H1 (cell line): ENCODE measurements at regions not wholly inside any gene's neighbourhood (a gene's known extent, or its start where the extent isn't known, plus 50 kb on each side); places are given as distances from the start of the nearest gene placed in this dataset.

Experiments used
- CTCF ChIA-PET: fragments of 300-600 bp; sonication (Branson Sonifier 250); formaldehyde crosslinking; loops from one replicate; lab custom pipeline; 2021; ENCODE audit not compliant: partially characterized antibody; lab: Charles Lee
- POLR2A ChIA-PET: fragments of 300-600 bp; sonication (Branson Sonifier 250); formaldehyde crosslinking; loops from one replicate; lab custom pipeline; 2021; ENCODE audit warnings: inconsistent platforms; ENCODE audit not compliant: partially characterized antibody; lab: Charles Lee
- DNase-seq, 2 experiments: peaks; one replicate each; pipeline versions ENCODE4 v3.0.0 to v3.0.0-alpha.2; 2010 to 2022; ENCODE audit warnings: low spot score in 2 of 2, low read depth in 1 of 2, mixed read lengths in 1 of 2
- FAIRE-seq: peaks from 2 replicates; lab custom pipeline; 2011; peaks lifted over from hg19 to GRCh38; lab: Jason Lieb, UNC
- H2AFZ ChIP-seq: 2 replicates; pipeline ENCODE4 v1.8.1; 2012; ENCODE audit warnings: low read length, inconsistent platforms
- H2AK5ac ChIP-seq: 2 replicates; pipeline ENCODE4 v1.6.1; 2013; ENCODE audit warnings: low read depth, low read length
- H2BK120ac ChIP-seq: replicated peaks from 2 replicates; pipeline ENCODE3; 2013; ENCODE audit warnings: low read depth, low read length, inconsistent platforms
- H2BK12ac ChIP-seq: 2 replicates; pipeline ENCODE4 v1.6.1; 2013; ENCODE audit warnings: low read depth, low read length
- H2BK15ac ChIP-seq: 2 replicates; pipeline ENCODE4 v1.6.1; 2013; ENCODE audit warnings: low read length
- H2BK20ac ChIP-seq: 2 replicates; pipeline ENCODE4 v1.6.1; 2013; ENCODE audit warnings: low read length
- H2BK5ac ChIP-seq: 2 replicates; pipeline ENCODE4 v1.6.1; 2013; ENCODE audit warnings: low read depth, low read length
- H3K14ac ChIP-seq: 2 replicates; pipeline ENCODE4 v1.6.1; 2013; ENCODE audit warnings: inconsistent platforms; ENCODE audit not compliant: insufficient read length
- H3K18ac ChIP-seq: 2 replicates; pipeline ENCODE4 v1.6.1; 2013; ENCODE audit warnings: low read length; ENCODE audit errors: extremely low read depth
- H3K23ac ChIP-seq: 2 replicates; pipeline ENCODE4 v1.6.1; 2013; ENCODE audit warnings: inconsistent platforms; ENCODE audit not compliant: insufficient read length
- H3K23me2 ChIP-seq: 2 replicates; pipeline ENCODE4 v1.6.1; 2013; ENCODE audit warnings: low read depth, low read length
- H3K27ac ChIP-seq: 2 replicates; pipeline ENCODE4 v1.6.1; 2011; ENCODE audit warnings: low read depth, low read length, inconsistent platforms
- H3K27me3 ChIP-seq, 4 experiments: replicated peaks in 1 of 4; 1 replicate in 1 of 4; 2 replicates in 3 of 4; pipeline versions ENCODE4 v1.6.1 to v1.8.1; 2011 to 2013; ENCODE audit warnings: low read length in 3 of 4, mild to moderate bottlenecking in 3 of 4, inconsistent platforms in 2 of 4, mixed read lengths in 2 of 4, moderate library complexity in 1 of 4; ENCODE audit not compliant: control insufficient read depth in 3 of 4, insufficient read depth in 3 of 4; ENCODE audit errors: extremely low read depth in 1 of 4
- H3K36me3 ChIP-seq, 4 experiments: 2 replicates each; pipeline versions ENCODE4 v1.6.1 to v1.8.1; 2011 to 2013; ENCODE audit warnings: mild to moderate bottlenecking in 4 of 4, low read length in 3 of 4, moderate library complexity in 2 of 4, control low read depth in 1 of 4, inconsistent platforms in 1 of 4; ENCODE audit not compliant: insufficient read depth in 4 of 4, control insufficient read depth in 2 of 4
- H3K4ac ChIP-seq: replicated peaks from 2 replicates; pipeline ENCODE3; 2013; ENCODE audit warnings: low read length, low read depth, mixed read lengths, inconsistent platforms; ENCODE audit not compliant: insufficient read length
- H3K4me1 ChIP-seq, 4 experiments: replicated peaks in 1 of 4; 1 replicate in 1 of 4; 2 replicates in 3 of 4; pipeline versions ENCODE4 v1.6.1 to v1.8.1; 2011 to 2013; ENCODE audit warnings: low read length in 3 of 4, inconsistent platforms in 2 of 4, mixed read lengths in 1 of 4; ENCODE audit not compliant: insufficient read depth in 4 of 4, control insufficient read depth in 3 of 4
- H3K4me2 ChIP-seq, 2 experiments: 2 replicates each; pipeline versions ENCODE4 v1.6.1 to v1.8.1; 2011 to 2013; ENCODE audit warnings: low read depth in 2 of 2, low read length in 2 of 2, control low read depth in 1 of 2, inconsistent platforms in 1 of 2, mild to moderate bottlenecking in 1 of 2; ENCODE audit not compliant: insufficient read depth in 1 of 2
- H3K4me3 ChIP-seq, 4 experiments: fragments of 200-600, 300-600 bp in 1 of 4; sonication (generic), shearing (Covaris generic), sonication (Bioruptor Twin) in 1 of 4; 2 replicates each; pipeline versions ENCODE4 v1.5.1 to v1.8.1; 2011 to 2016; ENCODE audit warnings: low read length in 4 of 4, low read depth in 3 of 4, control low read depth in 2 of 4, inconsistent platforms in 2 of 4, mild to moderate bottlenecking in 2 of 4, mixed read lengths in 1 of 4, moderate library complexity in 1 of 4; ENCODE audit not compliant: insufficient read depth in 2 of 4; ENCODE audit errors: extremely low read depth in 1 of 4
- H3K56ac ChIP-seq: replicated peaks from 2 replicates; pipeline ENCODE3; 2013; ENCODE audit warnings: low read depth, mild to moderate bottlenecking, mixed read lengths, low read length, inconsistent platforms; ENCODE audit not compliant: insufficient read length
- H3K79me1 ChIP-seq: 2 replicates; pipeline ENCODE4 v1.6.1; 2013; ENCODE audit warnings: low read depth, low read length, control low read depth
- H3K79me2 ChIP-seq, 2 experiments: 2 replicates each; pipeline versions ENCODE4 v1.6.1 to v1.8.1; 2012 to 2013; ENCODE audit warnings: low read length in 2 of 2, mild to moderate bottlenecking in 2 of 2, inconsistent platforms in 1 of 2; ENCODE audit not compliant: insufficient read depth in 2 of 2, control insufficient read depth in 1 of 2
- H3K9ac ChIP-seq, 4 experiments: replicated peaks in 1 of 4; 1 replicate in 1 of 4; 2 replicates in 3 of 4; pipeline versions ENCODE4 v1.6.1 to v1.8.1; 2011 to 2013; ENCODE audit warnings: low read depth in 3 of 4, low read length in 3 of 4, control low read depth in 2 of 4, mild to moderate bottlenecking in 2 of 4, moderate library complexity in 2 of 4, inconsistent platforms in 1 of 4; ENCODE audit errors: extremely low read depth in 1 of 4
- H3K9me3 ChIP-seq, 2 experiments: 2 replicates each; pipeline versions ENCODE4 v1.6.1 to v1.8.1; 2012 to 2013; ENCODE audit warnings: mild to moderate bottlenecking in 2 of 2, moderate library complexity in 2 of 2, control low read depth in 1 of 2, inconsistent platforms in 1 of 2, low read depth in 1 of 2, low read length in 1 of 2, mixed read lengths in 1 of 2; ENCODE audit not compliant: insufficient read depth in 2 of 2
- H4K20me1 ChIP-seq, 2 experiments: replicated peaks in 1 of 2; 2 replicates each; pipeline versions ENCODE3 to v1.8.1; 2011 to 2013; ENCODE audit warnings: inconsistent platforms in 2 of 2, low read length in 2 of 2, mild to moderate bottlenecking in 1 of 2; ENCODE audit not compliant: insufficient read depth in 2 of 2, control insufficient read depth in 1 of 2
- H4K5ac ChIP-seq: 2 replicates; pipeline ENCODE4 v1.6.1; 2013; ENCODE audit warnings: low read length, low read depth, mixed read lengths, inconsistent platforms; ENCODE audit not compliant: insufficient read length
- H4K8ac ChIP-seq: 2 replicates; pipeline ENCODE4 v1.8.0; 2013; ENCODE audit warnings: mild to moderate bottlenecking, moderate library complexity, low read length, inconsistent platforms; ENCODE audit not compliant: insufficient read depth; ENCODE audit errors: extremely low read depth
- H4K91ac ChIP-seq: replicated peaks from 2 replicates; pipeline ENCODE3; 2013; ENCODE audit warnings: low read length, mixed read lengths, inconsistent platforms; ENCODE audit not compliant: insufficient read length
- BRCA1 ChIP-seq: IDR thresholded peaks from 2 replicates; pipeline ENCODE4 v1.6.1; 2012; ENCODE audit warnings: low read depth, low read length, improper control_type of control experiment
- EZH2 ChIP-seq: fragments of 200-600 bp; sonication (generic); IDR thresholded peaks from 2 replicates; pipeline ENCODE4 v1.7.1; 2012; ENCODE audit warnings: low read depth, mild to moderate bottlenecking, moderate library complexity, low read length, inconsistent platforms; ENCODE audit not compliant: severe bottlenecking
- HDAC6 ChIP-seq: IDR thresholded peaks from one replicate; pipeline ENCODE4 v1.7.1; 2012; ENCODE audit warnings: low read depth, mild to moderate bottlenecking, inconsistent platforms, low read length, moderate library complexity
- SUZ12 ChIP-seq: fragments of 200-600 bp; sonication (generic); IDR thresholded peaks from 2 replicates; pipeline ENCODE4 v1.6.1; 2012; ENCODE audit warnings: mild to moderate bottlenecking, inconsistent platforms, low read length, moderate library complexity, mixed read lengths
- WGBS, 2 experiments: shearing (Covaris generic) in 1 of 2; methylation state at CpG; one replicate each; pipeline versions ENCODE4 v1.1.6 to v1.1.7; 2013 to 2015; ENCODE audit warnings: low lambda C conversion rate in 2 of 2, mixed read lengths in 2 of 2, inconsistent platforms in 1 of 2, low coverage in 1 of 2, missing lambda C conversion rate in 1 of 2; ENCODE audit not compliant: insufficient replicate concordance in 2 of 2, insufficient coverage in 1 of 2, insufficient read length in 1 of 2; ENCODE audit errors: extremely low coverage in 1 of 2, missing lambda C conversion rate in 1 of 2; 5-methylcytosine and 5-hydroxymethylcytosine counted together
- TF ChIP-seq, protein P1 (sequence below): IDR thresholded peaks from 2 replicates; pipeline ENCODE4 v1.6.1; 2012; ENCODE audit warnings: inconsistent platforms
- TF ChIP-seq, protein P2 (sequence below): IDR thresholded peaks from 2 replicates; pipeline ENCODE4 v1.6.1; 2012; ENCODE audit warnings: inconsistent platforms

DNA sequence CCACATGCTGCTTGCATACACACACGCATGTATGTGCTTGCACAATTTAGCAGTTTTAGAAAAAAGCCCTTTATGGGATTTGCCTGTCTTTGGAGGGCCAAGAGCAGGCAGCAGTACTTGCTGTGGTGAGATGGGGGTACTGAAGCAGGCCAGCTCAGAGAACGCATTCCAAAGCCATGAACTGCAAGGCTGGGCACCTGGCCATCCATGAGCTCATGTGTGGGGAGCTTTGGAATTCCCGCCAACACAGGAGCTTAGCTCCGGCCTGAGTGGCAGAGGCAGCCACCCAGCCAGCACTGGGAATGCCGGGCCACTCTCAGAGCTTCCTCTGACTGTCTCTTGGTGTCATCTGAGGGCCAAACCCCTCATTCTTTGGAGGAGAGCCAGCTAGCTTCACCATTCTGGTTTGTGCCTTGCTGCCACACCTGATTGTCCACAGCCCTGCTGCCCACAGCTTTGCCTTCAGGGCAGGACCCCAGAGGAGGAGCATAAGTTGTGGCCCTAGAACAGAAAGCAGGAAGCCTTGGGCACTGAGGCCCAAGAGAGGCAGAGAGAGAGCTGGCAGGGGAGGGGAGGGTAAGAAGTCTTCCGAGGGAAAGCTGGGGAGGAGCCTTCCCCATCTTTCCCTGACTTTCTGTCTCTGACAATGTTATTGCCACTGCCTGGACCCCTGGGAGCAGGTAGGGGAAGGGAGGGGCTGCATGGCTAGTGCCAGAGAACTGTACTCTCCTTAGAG is 92.1 kb upstream of the POU3F1 start:
- peak overlapping the region; percentile 78; the same call in 1 of the 2 replicates for H2BK12ac ChIP-seq
- H3K27me3 ChIP-seq = peaks cover 2 to 20% (median 14%) of the 10 kb centered on the region in 4 experiments; a peak in 6 of 7 replicates
- DNase-seq = no peak
- CTCF ChIA-PET = interaction anchor here (0.7 to 3.2 kb wide), 18 partner anchors 9 to 362 kb away, joined by 3 to 30 read pairs (median 4); no protein-coding TSS in a partner anchor
- no peaks in the 10 kb centered on the region for H4K20me1 ChIP-seq
- no peaks in the 10 kb centered on the region for H3K79me2 ChIP-seq
- no peaks in the 10 kb centered on the region for H3K36me3 ChIP-seq
- H3K14ac ChIP-seq = no peak overlapping the region
- H3K27ac ChIP-seq = no peak overlapping the region
- H3K23ac ChIP-seq = no peak overlapping the region
- H4K5ac ChIP-seq = no peak overlapping the region
- TF ChIP-seq SUZ12 (no peak), EZH2 (no peak), HDAC6 (no peak), BRCA1 (no peak)
- TF ChIP-seq, protein P1, sequence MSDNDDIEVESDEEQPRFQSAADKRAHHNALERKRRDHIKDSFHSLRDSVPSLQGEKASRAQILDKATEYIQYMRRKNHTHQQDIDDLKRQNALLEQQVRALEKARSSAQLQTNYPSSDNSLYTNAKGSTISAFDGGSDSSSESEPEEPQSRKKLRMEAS = peak; percentile 44; the same call in 1 of the 2 replicates
- TF ChIP-seq, protein P2, sequence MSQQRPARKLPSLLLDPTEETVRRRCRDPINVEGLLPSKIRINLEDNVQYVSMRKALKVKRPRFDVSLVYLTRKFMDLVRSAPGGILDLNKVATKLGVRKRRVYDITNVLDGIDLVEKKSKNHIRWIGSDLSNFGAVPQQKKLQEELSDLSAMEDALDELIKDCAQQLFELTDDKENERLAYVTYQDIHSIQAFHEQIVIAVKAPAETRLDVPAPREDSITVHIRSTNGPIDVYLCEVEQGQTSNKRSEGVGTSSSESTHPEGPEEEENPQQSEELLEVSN = peak; percentile 77
- TF ChIP-seq, all 59 proteins: peak for 2
- no peak overlapping the region for H2AFZ ChIP-seq
- no peak overlapping the region for H3K9ac ChIP-seq
- 94% methylated on average over 6 of the region's 6 CpGs; no CpG with 5 or more reads in 1 of the 2 experiments for WGBS, 2 experiments
- H2BK120ac ChIP-seq = peak overlapping the region; percentile 59
- FAIRE-seq = no peak
- peak overlapping the region; percentile 87 for H4K91ac ChIP-seq
- peak overlapping the region; percentile 79 for H3K4ac ChIP-seq
- no peaks in the 10 kb centered on the region for H3K79me1 ChIP-seq
- H3K56ac ChIP-seq = no peak overlapping the region
- peak overlapping the region; percentile 3; the same call in 1 of the 2 replicates for H2BK5ac ChIP-seq
- H3K18ac ChIP-seq = peak overlapping the region; percentile 96
- peaks cover 17 to 46% (median 31%) of the 10 kb centered on the region in 4 experiments for H3K4me1 ChIP-seq
- H2AK5ac ChIP-seq = no peak overlapping the region; the same call in 1 of the 2 replicates
- H2BK15ac ChIP-seq = peak overlapping the region; percentile 98
- H3K4me2 ChIP-seq = no peak overlapping the region
- no peak overlapping the region for H3K4me3 ChIP-seq
- no peak overlapping the region for H4K8ac ChIP-seq
- H3K23me2 ChIP-seq = peaks cover 2% of the 10 kb centered on the region; the same call in 1 of the 2 replicates
- no peaks in the 10 kb centered on the region for H3K9me3 ChIP-seq
- POLR2A ChIA-PET = interaction anchor here (1.1 to 2.1 kb wide), 4 partner anchors 13 to 293 kb away, joined by 3 to 12 read pairs (median 6); no protein-coding TSS in a partner anchor
- peak overlapping the region; percentile 83; the same call in 1 of the 2 replicates for H2BK20ac ChIP-seq
